Choroid plexus epithelial cell (primary cell): ENCODE measurements at regions not wholly inside any gene's neighbourhood (a gene's known extent, or its start where the extent isn't known, plus 50 kb on each side); places are given as distances from the start of the nearest gene placed in this dataset.

Experiments
- DNase-seq: peaks from one replicate; pipeline ENCODE4 v3.0.0-alpha.2; 2010; ENCODE audit warnings: low read depth
- H3K4me3 ChIP-seq: 2 replicates; pipeline ENCODE4 v1.5.1; 2011; ENCODE audit warnings: low read depth, mild to moderate bottlenecking, control low read depth, low read length, moderate library complexity
- TF ChIP-seq, protein P1 (sequence below): conservative IDR thresholded peaks from 2 replicates; pipeline ENCODE4 v1.5.1; 2011; ENCODE audit warnings: low read depth, mild to moderate bottlenecking, control low read depth, inconsistent platforms, low read length, moderate library complexity

DNA sequence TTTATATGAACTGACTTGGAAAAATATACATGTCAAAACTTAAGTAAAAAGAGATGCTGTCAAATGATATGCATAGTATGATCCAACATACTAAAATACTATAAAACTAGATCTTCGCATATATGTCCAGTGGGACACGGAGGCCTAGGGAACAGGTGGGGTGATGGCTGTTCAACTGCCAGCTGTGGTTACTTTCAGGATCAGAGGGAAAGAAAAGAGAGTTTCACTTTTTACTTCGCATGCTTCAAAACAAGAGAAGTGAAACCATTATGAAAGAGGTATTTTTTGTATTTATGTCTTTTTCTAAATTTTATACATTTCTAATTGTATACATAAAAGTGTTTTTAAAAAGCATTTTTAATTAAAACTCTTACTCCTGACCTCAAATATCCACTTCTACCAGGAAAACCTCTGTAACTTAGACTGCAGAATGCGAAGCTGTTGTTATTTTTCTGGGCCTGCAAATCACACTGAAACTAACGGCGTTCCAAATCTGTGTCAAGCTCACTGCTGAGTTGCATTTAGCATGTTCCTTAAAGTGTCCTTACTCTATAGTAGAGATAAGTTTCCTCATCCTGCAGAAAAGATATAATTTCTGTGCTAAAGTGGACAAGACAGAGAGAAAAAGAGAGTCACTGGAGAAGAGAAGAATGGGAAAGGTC is 97.8 kb upstream of the SLC35G4 start:
- TF ChIP-seq, protein P1, sequence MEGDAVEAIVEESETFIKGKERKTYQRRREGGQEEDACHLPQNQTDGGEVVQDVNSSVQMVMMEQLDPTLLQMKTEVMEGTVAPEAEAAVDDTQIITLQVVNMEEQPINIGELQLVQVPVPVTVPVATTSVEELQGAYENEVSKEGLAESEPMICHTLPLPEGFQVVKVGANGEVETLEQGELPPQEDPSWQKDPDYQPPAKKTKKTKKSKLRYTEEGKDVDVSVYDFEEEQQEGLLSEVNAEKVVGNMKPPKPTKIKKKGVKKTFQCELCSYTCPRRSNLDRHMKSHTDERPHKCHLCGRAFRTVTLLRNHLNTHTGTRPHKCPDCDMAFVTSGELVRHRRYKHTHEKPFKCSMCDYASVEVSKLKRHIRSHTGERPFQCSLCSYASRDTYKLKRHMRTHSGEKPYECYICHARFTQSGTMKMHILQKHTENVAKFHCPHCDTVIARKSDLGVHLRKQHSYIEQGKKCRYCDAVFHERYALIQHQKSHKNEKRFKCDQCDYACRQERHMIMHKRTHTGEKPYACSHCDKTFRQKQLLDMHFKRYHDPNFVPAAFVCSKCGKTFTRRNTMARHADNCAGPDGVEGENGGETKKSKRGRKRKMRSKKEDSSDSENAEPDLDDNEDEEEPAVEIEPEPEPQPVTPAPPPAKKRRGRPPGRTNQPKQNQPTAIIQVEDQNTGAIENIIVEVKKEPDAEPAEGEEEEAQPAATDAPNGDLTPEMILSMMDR: no peak
- no peak for DNase-seq
- no peak overlapping the region for H3K4me3 ChIP-seq

DNA sequence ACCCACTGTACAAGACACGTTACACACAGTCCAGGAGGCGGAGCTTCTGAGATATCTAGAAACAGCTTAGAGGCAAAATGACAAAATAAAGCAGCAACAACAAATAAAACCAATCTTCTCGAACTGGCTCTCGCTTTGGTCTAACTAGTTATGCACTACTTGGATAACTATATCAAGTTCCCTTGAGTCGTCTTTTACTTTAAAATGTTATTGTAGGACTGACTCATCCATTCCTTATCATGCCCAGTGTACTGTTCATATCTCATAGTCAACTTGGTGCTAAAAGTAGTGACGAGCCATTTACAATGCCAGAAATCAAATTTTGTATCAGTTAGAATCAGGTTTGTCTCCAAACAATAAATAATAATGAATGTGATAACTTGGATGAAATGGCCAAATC is 102.5 kb upstream of the SLC35G4 start:
- TF ChIP-seq, protein P1: no peak
- H3K4me3 ChIP-seq: no peak overlapping the region
- DNase-seq: peak; percentile 35

DNA sequence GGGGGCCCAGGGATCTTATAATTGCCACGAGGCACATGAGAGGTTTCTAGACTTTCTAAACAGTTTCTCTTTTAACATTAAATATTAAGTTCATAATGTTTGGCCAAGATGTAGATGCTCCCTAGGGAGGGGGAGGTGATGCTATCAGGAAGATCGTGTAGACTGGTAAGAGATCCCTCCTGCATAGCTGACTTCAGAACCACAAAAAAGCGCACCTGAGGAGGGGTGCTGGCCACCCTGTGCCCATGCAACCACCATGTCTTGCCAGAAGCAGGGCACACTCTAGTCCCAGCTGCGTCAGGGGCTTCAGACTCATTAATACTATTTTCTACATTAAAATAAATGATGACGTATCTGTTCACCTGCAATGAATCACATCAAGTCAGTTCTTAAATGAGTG is 103.4 kb upstream of the SLC35G4 start:
- H3K4me3 ChIP-seq: no peak overlapping the region
- no peak for DNase-seq
- TF ChIP-seq, protein P1: no peak

DNA sequence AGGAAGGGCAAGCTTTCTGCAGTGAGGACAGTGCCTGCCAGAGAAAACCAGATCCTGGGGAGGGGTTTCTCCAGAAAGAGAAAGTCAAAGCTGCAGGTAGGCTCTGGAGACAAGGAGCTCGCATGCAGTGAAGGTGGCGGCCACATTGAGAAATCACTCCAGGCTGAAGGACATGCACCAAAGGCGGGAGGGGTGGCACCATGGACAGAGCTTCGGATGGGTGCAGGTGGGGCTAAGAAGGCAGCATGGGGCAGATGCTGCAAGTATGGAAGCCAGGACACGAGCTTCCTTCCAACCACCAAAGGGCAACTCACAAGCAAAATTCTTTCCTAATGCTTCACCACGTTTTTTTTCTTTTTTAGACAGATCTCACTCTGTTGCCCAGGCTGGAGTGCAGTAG is 104.4 kb upstream of the SLC35G4 start:
- DNase-seq: no peak
- no peak overlapping the region for H3K4me3 ChIP-seq
- TF ChIP-seq, protein P1: no peak

DNA sequence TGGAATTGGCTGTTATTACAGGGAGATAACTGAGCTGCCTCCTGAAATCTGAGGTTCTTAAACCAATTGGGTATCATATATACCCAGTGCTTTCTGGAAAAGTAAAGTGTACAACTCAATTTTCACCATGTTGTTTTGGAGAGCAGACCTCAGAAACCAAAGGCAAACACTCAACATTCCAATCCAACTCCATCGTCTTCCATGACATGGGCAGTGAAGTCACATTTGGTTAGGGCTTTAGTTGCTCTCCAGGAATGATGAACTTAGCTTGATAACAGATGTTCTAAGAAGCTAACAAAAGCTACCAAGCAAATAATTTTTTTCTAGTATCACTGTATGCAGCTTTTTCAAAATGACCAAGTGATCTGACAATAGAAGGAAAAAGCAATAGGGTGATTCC is 107.0 kb upstream of the SLC35G4 start:
- TF ChIP-seq, protein P1: no peak
- H3K4me3 ChIP-seq: no peak overlapping the region
- DNase-seq: peak; percentile 40

DNA sequence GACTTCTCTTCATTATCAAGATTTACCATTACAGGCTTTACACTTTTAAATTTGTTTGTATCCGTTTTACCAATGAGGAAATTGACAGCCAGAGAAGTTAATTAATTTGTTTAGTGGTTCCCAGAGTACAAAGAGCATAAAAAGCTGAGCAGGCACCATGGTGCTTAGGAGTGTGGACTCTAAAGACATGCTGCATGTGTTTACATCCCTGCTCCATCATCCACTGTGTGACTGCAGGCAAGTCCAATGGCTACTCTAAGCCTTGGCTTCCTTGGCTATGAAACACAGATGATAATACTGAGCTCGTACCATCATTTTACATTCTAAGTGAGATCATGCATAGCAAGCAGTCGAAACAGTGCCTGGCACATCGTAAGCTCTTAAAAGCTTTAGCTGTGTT is 108.0 kb upstream of the SLC35G4 start:
- no peak for DNase-seq
- TF ChIP-seq, protein P1: no peak

More for the DNA sequence above, 108.0 kb upstream of the SLC35G4 start:
- H3K4me3 ChIP-seq: no peak overlapping the region
